Endothelial cell of umbilical vein (primary cell): ENCODE measurements at regions not wholly inside any gene's neighbourhood (a gene's known extent, or its start where the extent isn't known, plus 50 kb on each side); places are given as distances from the start of the nearest gene placed in this dataset.

Source experiments
- BruUV-seq: library from RNA; stranded (reverse); fragments of 400-500 nt; replicated peaks from 2 replicates; lab custom pipeline; 2021; lab: Mats Ljungman, UMichigan
- CTCF ChIA-PET: fragments of 300-600, 350-600 bp; sonication (Branson Sonifier 250); formaldehyde crosslinking; loops from one replicate; lab custom pipeline; 2021; ENCODE audit warnings: antibody characterized with exemption, inconsistent platforms; lab: Charles Lee
- POLR2A ChIA-PET: fragments of 300-600, 350-600 bp; sonication (Branson Sonifier 250); formaldehyde crosslinking; loops from one replicate; lab custom pipeline; 2021; ENCODE audit warnings: antibody characterized with exemption, inconsistent platforms; lab: Charles Lee
- DNase-seq: peaks from one replicate; pipeline ENCODE4 v3.0.0-alpha.2; 2011; ENCODE audit warnings: low read depth, low spot score
- FAIRE-seq: peaks from 2 replicates; lab custom pipeline; 2011; peaks lifted over from hg19 to GRCh38; lab: Jason Lieb, UNC
- H2AFZ ChIP-seq: 2 replicates; pipeline ENCODE4 v1.6.0; 2012; ENCODE audit warnings: low read depth, low read length, control low read depth, inconsistent platforms
- H3K27ac ChIP-seq: 2 replicates; pipeline ENCODE4 v1.5.1; 2011; ENCODE audit warnings: low read depth, mild to moderate bottlenecking, control low read depth, low read length, moderate library complexity; ENCODE audit not compliant: insufficient read depth
- H3K27me3 ChIP-seq, 2 experiments: 2 replicates each; pipeline versions ENCODE4 v1.6.0 to v1.6.1; 2011; ENCODE audit warnings: low read length in 2 of 2, mixed read lengths in 1 of 2; ENCODE audit not compliant: control insufficient read depth in 2 of 2, insufficient read depth in 2 of 2
- H3K36me3 ChIP-seq, 2 experiments: 2 replicates in 1 of 2; 3 replicates in 1 of 2; pipeline ENCODE4 v1.5.1; 2011; ENCODE audit warnings: low read length in 2 of 2, mild to moderate bottlenecking in 1 of 2, moderate library complexity in 1 of 2; ENCODE audit not compliant: control insufficient read depth in 2 of 2, insufficient read depth in 2 of 2; ENCODE audit errors: extremely low read depth in 1 of 2
- H3K4me1 ChIP-seq: 3 replicates; pipeline ENCODE4 v1.5.1; 2011; ENCODE audit warnings: mild to moderate bottlenecking, low read length; ENCODE audit not compliant: control insufficient read depth, insufficient read depth; ENCODE audit errors: extremely low read depth
- H3K4me2 ChIP-seq: 2 replicates; pipeline ENCODE4 v1.6.1; 2011; ENCODE audit warnings: low read length, control low read depth, mixed read lengths; ENCODE audit not compliant: insufficient read depth
- H3K4me3 ChIP-seq, 3 experiments: fragments of 200-600 bp in 1 of 3; sonication (generic), shearing (Covaris generic) in 1 of 3; replicated peaks in 1 of 3; 2 replicates each; pipeline ENCODE4 v1.5.1; 2011 to 2016; ENCODE audit warnings: control low read depth in 3 of 3, low read length in 3 of 3, mild to moderate bottlenecking in 2 of 3, inconsistent platforms in 1 of 3, low read depth in 1 of 3, moderate library complexity in 1 of 3; ENCODE audit not compliant: insufficient read depth in 1 of 3
- H3K79me2 ChIP-seq: 2 replicates; pipeline ENCODE4 v1.6.0; 2012; ENCODE audit warnings: low read length, inconsistent platforms; ENCODE audit not compliant: control insufficient read depth, insufficient read depth
- H3K9ac ChIP-seq: replicated peaks from 2 replicates; pipeline ENCODE3; 2011; ENCODE audit warnings: low read length, control low read depth; ENCODE audit not compliant: insufficient read depth; ENCODE audit errors: extremely low read depth
- H3K9me1 ChIP-seq: replicated peaks from 3 replicates; pipeline ENCODE4 v1.6.0; 2011; ENCODE audit warnings: mild to moderate bottlenecking, low read length; ENCODE audit not compliant: control insufficient read depth, insufficient read depth; ENCODE audit errors: extremely low read depth
- H3K9me3 ChIP-seq: replicated peaks from 2 replicates; pipeline ENCODE4 v1.5.1; 2012; ENCODE audit warnings: low read length, inconsistent platforms; ENCODE audit not compliant: control insufficient read depth, insufficient read depth
- H4K20me1 ChIP-seq: replicated peaks from 2 replicates; pipeline ENCODE3; 2011; ENCODE audit warnings: mild to moderate bottlenecking, low read length; ENCODE audit not compliant: control insufficient read depth, insufficient read depth; ENCODE audit errors: extremely low read depth
- CTCF ChIP-seq, 2 donors: IDR thresholded peaks; 1 replicate in 1 of 2; 2 replicates in 1 of 2; pipeline ENCODE4 v1.5.1; 2011; ENCODE audit warnings: low read length in 2 of 2, mild to moderate bottlenecking in 2 of 2, moderate library complexity in 2 of 2, control low read depth in 1 of 2, inconsistent platforms in 1 of 2, low read depth in 1 of 2; ENCODE audit not compliant: insufficient read depth in 1 of 2; ENCODE audit errors: extremely low read depth in 1 of 2
- EZH2 ChIP-seq: IDR thresholded peaks from 2 replicates; pipeline ENCODE4 v1.6.1; 2012; ENCODE audit warnings: borderline replicate concordance, low read depth, mild to moderate bottlenecking, moderate library complexity, low read length, inconsistent platforms; ENCODE audit not compliant: severe bottlenecking
- FOS ChIP-seq: IDR thresholded peaks from 2 replicates; pipeline ENCODE4 v1.6.1; 2011; ENCODE audit warnings: mild to moderate bottlenecking, low read length, moderate library complexity, borderline replicate concordance; ENCODE audit not compliant: insufficient read depth
- GATA2 ChIP-seq: IDR thresholded peaks from 2 replicates; pipeline ENCODE4 v1.7.0; 2011; ENCODE audit warnings: low read depth, mild to moderate bottlenecking, moderate library complexity, mixed read lengths, low read length; ENCODE audit not compliant: insufficient read length, insufficient read depth
- JUN ChIP-seq: IDR thresholded peaks from 2 replicates; pipeline ENCODE4 v1.6.1; 2011; ENCODE audit warnings: borderline replicate concordance, low read depth; ENCODE audit not compliant: insufficient read length, insufficient read depth
- MYC ChIP-seq: IDR thresholded peaks from one replicate; pipeline ENCODE4 v1.6.1; 2011; ENCODE audit warnings: mild to moderate bottlenecking, low read depth, low read length
- POLR2A ChIP-seq: IDR thresholded peaks from 2 replicates; pipeline ENCODE4 v1.6.1; 2012; ENCODE audit warnings: low read depth, mild to moderate bottlenecking, control low read depth, low read length
- POLR2AphosphoS5 ChIP-seq: IDR thresholded peaks from 2 replicates; pipeline ENCODE4 v1.6.1; 2012; ENCODE audit warnings: low read depth, mild to moderate bottlenecking, control low read depth, low read length, moderate library complexity; ENCODE audit not compliant: insufficient read depth
- dilution Hi-C: fragments of 300-500 bp; cut with MboI; formaldehyde crosslinking; loops from one replicate; pipeline ENCODE4 v1.15.0; 2019; ENCODE audit warnings: low sequenced_read_pairs; ENCODE audit not compliant: extremely low pct_ligation_motif_present
- intact Hi-C: fragments of 100-400 bp; cut with micrococcal nuclease; formaldehyde crosslinking; loops from one replicate; pipeline ENCODE4 v1.10.0; 2022
- TF ChIP-seq, protein P1 (sequence below): IDR thresholded peaks from 2 replicates; pipeline ENCODE4 v1.6.1; 2011; ENCODE audit not compliant: insufficient read depth, insufficient read length

DNA sequence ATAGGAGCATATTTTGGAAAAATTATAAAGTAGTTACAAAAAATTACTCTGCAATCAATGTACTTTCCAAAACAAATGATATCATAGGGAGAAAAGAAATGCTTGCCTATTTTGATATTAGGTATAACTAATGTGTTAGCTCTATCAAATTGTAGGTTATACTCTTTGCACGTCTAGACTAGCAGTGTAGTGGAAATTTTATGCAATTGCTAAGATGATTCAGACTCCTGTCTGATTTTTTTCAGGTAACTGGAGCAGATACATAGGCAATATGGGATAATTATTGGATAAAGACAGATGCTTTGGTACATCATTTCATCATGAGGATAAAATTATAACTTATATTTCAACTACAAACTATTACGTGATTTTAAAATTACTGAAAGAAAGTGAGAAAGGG, 918.3 kb downstream of the EPHA4 start:
- no peak overlapping the region for H3K4me2 ChIP-seq
- H3K4me3 ChIP-seq = no peak overlapping the region
- dilution Hi-C loops = no loop called here
- H3K27ac ChIP-seq = no peak overlapping the region
- H3K4me1 ChIP-seq = no peaks in the 10 kb centered on the region
- no peaks in the 10 kb centered on the region for H3K79me2 ChIP-seq
- H3K9me1 ChIP-seq = no peaks in the 10 kb centered on the region
- no peaks in the 10 kb centered on the region for H3K9me3 ChIP-seq
- intact Hi-C loops = no loop called here
- DNase-seq (no peak), FAIRE-seq (no peak)
- CTCF ChIA-PET = no interaction called here
- H4K20me1 ChIP-seq = no peaks in the 10 kb centered on the region
- H3K9ac ChIP-seq = no peak overlapping the region
- H3K27me3 ChIP-seq = no peaks in the 10 kb centered on the region
- H2AFZ ChIP-seq = no peak overlapping the region
- POLR2A ChIA-PET = no interaction called here
- TF ChIP-seq EZH2 (no peak), POLR2AphosphoS5 (no peak), FOS (no peak), MYC (no peak), JUN (no peak)
- TF ChIP-seq, protein P1, sequence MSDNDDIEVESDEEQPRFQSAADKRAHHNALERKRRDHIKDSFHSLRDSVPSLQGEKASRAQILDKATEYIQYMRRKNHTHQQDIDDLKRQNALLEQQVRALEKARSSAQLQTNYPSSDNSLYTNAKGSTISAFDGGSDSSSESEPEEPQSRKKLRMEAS = no peak
- H3K36me3 ChIP-seq = no peaks in the 10 kb centered on the region
- no TSS peak for BruUV-seq

DNA sequence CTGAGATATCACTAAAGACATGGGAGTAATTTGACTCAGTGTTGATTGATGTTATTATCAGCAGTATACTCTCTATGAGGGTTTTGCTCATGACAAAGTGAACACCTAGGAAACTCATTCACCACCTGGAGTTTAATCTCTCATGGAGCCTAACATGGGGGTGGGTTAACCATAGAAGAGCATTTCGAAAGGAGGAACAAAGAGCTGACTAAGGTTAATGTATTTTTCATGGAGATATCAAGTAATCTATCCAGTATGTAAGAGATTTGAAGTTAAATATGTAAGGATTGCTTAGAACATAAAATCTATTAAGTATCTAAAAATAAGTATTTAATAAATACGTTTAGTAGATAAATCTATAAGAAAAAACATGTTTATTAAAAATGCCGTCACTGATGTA, 917.8 kb downstream of the EPHA4 start:
- no TSS peak for BruUV-seq
- dilution Hi-C loops (no loop called here), intact Hi-C loops (no loop called here)
- Histone ChIP-seq H3K4me2 (no peak overlapping the region), H3K4me3 (no peak overlapping the region), H3K79me2 (no peaks in the 10 kb centered on the region), H3K9me1 (no peaks in the 10 kb centered on the region), H3K27ac (no peak overlapping the region), H3K4me1 (no peaks in the 10 kb centered on the region), H3K9me3 (no peaks in the 10 kb centered on the region), H2AFZ (no peak overlapping the region), H3K36me3 (no peaks in the 10 kb centered on the region), H3K9ac (no peak overlapping the region), H3K27me3 (no peaks in the 10 kb centered on the region), H4K20me1 (no peaks in the 10 kb centered on the region)
- POLR2A ChIA-PET = no interaction called here
- no peak for TF ChIP-seq EZH2
- no peak for TF ChIP-seq POLR2A
- no peak for TF ChIP-seq MYC
- no peak for TF ChIP-seq FOS
- TF ChIP-seq CTCF (IDR thresholded peaks at IDR 0.05; ENCODE audit: extremely low read depth in 1 of 2, insufficient read depth in 1 of 2, low read depth in 1 of 2, low read length in 2 of 2) = no peak
- TF ChIP-seq POLR2AphosphoS5 = no peak
- no peak for TF ChIP-seq GATA2
- TF ChIP-seq JUN = no peak
- TF ChIP-seq, protein P1 = no peak
- CTCF ChIA-PET = no interaction called here
- FAIRE-seq = no peak
- no peak for DNase-seq
